ENCODE measurements at regions not wholly inside any gene's neighbourhood (a gene's known extent, or its start where the extent isn't known, plus 50 kb on each side); places are given as distances from the start of the nearest gene placed in this dataset.

- Histone ChIP-seq H4K20me1 (no peaks in the 10 kb centered on the region), H3K36me3 (no peaks in the 10 kb centered on the region)
- TF ChIP-seq Cebpa-rat (IDR thresholded peaks at IDR 0.05): no peak
These were observed 1456.5 kb downstream of the MRPL39 start for GRCh38 chr21:24150753-24151152.

DNA sequence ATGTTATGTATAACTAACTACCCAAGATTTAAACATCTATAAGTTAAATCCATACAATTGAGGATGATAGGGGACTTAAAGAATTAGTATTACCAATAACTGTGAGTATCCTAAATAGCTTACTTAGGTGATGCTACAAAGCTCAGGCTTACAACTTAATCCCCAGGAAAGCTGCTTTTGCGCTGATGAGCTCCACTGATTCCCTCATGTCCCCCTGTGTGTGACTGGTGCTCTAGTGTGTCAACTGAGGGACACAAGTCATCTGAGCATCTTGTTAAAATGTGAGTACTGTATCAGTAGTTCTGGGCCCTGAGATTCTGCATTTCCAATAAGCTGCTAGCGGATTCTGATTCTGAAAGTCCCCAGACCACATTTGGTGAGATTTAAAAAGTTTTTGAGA, 1458.8 kb downstream of the MRPL39 start:
- Histone ChIP-seq H3K36me3 (no peaks in the 10 kb centered on the region), H3K27me3 (no peaks in the 10 kb centered on the region), H3K4me3 (no peak overlapping the region), H3K4me1 (no peaks in the 10 kb centered on the region), H3K9ac (no peak overlapping the region), H3K9me3 (replicated peaks in 1 of 11) (no peaks in the 10 kb centered on the region), H3K4me2 (no peak overlapping the region), H4K20me1 (no peaks in the 10 kb centered on the region), H3K27ac (no peak overlapping the region)
- no peak for TF ChIP-seq Cebpa-rat (IDR thresholded peaks at IDR 0.05)

More at GRCh38 chr21:24150753-24151152, 1456.5 kb downstream of the MRPL39 start:
- Histone ChIP-seq H3K27ac (no peak overlapping the region), H3K4me2 (no peak overlapping the region), H3K4me1 (no peaks in the 10 kb centered on the region), H3K9ac (no peak overlapping the region), H3K27me3 (no peaks in the 10 kb centered on the region), H3K9me3 (replicated peaks in 1 of 11) (no peaks in the 10 kb centered on the region), H3K4me3 (no peak overlapping the region)

DNA sequence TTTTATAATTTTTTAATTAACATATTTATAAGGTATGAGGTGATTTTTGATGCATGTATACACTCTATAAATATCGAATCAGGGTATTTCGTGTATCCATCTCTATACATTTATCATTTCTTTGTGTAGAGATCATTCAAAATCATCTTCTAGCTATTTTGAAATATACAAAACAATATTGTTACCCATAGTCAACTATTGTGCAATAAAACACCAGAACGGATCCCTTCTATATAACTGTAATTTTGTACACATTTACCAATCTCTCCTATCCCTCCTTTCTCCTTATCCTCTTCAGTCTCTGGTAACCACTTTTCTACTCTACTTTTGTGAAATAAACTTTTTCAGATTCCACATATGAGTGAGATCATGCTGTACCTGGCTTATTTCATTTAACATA, 1459.6 kb downstream of the MRPL39 start:
- no peak overlapping the region for H3K4me3 ChIP-seq
- H3K27me3 ChIP-seq: no peaks in the 10 kb centered on the region
- no peaks in the 10 kb centered on the region for H3K4me1 ChIP-seq
- H3K9ac ChIP-seq: no peak overlapping the region
- no peaks in the 10 kb centered on the region for H4K20me1 ChIP-seq
- H3K4me2 ChIP-seq: no peak overlapping the region
- no peaks in the 10 kb centered on the region for H3K36me3 ChIP-seq
- no peak for TF ChIP-seq Cebpa-rat (IDR thresholded peaks at IDR 0.05)
- no peaks in the 10 kb centered on the region for H3K9me3 ChIP-seq (replicated peaks in 1 of 11)
- no peak overlapping the region for H3K27ac ChIP-seq

GRCh38 chr21:24131056-24131455, 1476.2 kb downstream of the MRPL39 start:
- H3K27ac ChIP-seq: no peak overlapping the region
- TF ChIP-seq Cebpa-rat (IDR thresholded peaks at IDR 0.05): no peak
- H3K9ac ChIP-seq: no peak overlapping the region
- H3K27me3 ChIP-seq: no peaks in the 10 kb centered on the region
- H4K20me1 ChIP-seq: no peaks in the 10 kb centered on the region
- H3K36me3 ChIP-seq: no peaks in the 10 kb centered on the region
- H3K4me2 ChIP-seq: no peak overlapping the region
- no peak overlapping the region for H3K4me3 ChIP-seq
- no peaks in the 10 kb centered on the region for H3K9me3 ChIP-seq (replicated peaks in 1 of 11)
- H3K4me1 ChIP-seq: no peaks in the 10 kb centered on the region

GRCh38 chr21:24127651-24128050, 1479.6 kb downstream of the MRPL39 start:
- H3K27me3 ChIP-seq: no peaks in the 10 kb centered on the region
- no peaks in the 10 kb centered on the region for H4K20me1 ChIP-seq
- no peaks in the 10 kb centered on the region for H3K9me3 ChIP-seq (replicated peaks in 1 of 11)
- no peaks in the 10 kb centered on the region for H3K36me3 ChIP-seq
- no peak overlapping the region for H3K9ac ChIP-seq
- H3K4me1 ChIP-seq: no peaks in the 10 kb centered on the region
- H3K4me3 ChIP-seq: no peak overlapping the region
- H3K4me2 ChIP-seq: no peak overlapping the region
- no peak overlapping the region for H3K27ac ChIP-seq
- TF ChIP-seq Cebpa-rat (IDR thresholded peaks at IDR 0.05): no peak

- no peaks in the 10 kb centered on the region for H3K9me3 ChIP-seq (replicated peaks in 1 of 11)
These were observed 1483.5 kb downstream of the MRPL39 start for GRCh38 chr21:24123785-24124184.

GRCh38 chr21:24118738-24119459, 1488.4 kb downstream of the MRPL39 start:
- Histone ChIP-seq H3K4me1 (no peaks in the 10 kb centered on the region), H4K20me1 (no peaks in the 10 kb centered on the region), H3K9ac (no peak overlapping the region), H3K4me2 (no peak overlapping the region), H3K36me3 (no peaks in the 10 kb centered on the region), H3K27me3 (no peaks in the 10 kb centered on the region), H3K9me3 (replicated peaks in 1 of 11) (no peaks in the 10 kb centered on the region), H3K4me3 (no peak overlapping the region), H3K27ac (no peak overlapping the region)
- no peak for TF ChIP-seq Cebpa-rat (IDR thresholded peaks at IDR 0.05)

More at GRCh38 chr21:24123785-24124184, 1483.5 kb downstream of the MRPL39 start:
- Histone ChIP-seq H3K4me3 (no peak overlapping the region), H3K4me1 (no peaks in the 10 kb centered on the region), H3K36me3 (no peaks in the 10 kb centered on the region), H3K27me3 (no peaks in the 10 kb centered on the region), H3K9ac (no peak overlapping the region), H3K27ac (no peak overlapping the region), H3K4me2 (no peak overlapping the region), H4K20me1 (no peaks in the 10 kb centered on the region)
- no peak for TF ChIP-seq Cebpa-rat (IDR thresholded peaks at IDR 0.05)

DNA sequence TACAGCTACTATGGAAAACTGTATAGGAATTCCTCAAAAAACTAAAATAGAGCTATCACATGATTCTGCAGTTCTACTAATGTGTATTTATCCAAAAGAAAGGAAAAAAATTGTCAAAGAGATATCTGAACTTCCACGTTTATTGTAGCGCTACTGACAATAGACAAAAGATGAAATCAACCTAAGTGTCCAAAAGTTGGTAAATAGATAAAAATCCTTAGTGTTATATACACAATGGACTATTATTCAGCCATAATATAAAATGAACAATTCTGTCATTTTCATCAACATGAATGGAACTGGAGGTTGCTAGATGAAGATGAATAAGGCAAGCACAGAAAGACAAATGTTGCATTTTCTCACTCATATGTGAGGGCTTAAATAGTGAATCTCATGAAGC, 1492.1 kb downstream of the MRPL39 start:
- Histone ChIP-seq H3K4me1 (peaks cover 0 to 5% (median 0%) of the 10 kb centered on the region in 10 experiments; a peak in 4 of 20 replicates), H3K9ac (no peak overlapping the region), H4K20me1 (no peaks in the 10 kb centered on the region), H3K27me3 (no peaks in the 10 kb centered on the region), H3K36me3 (no peaks in the 10 kb centered on the region), H3K9me3 (replicated peaks in 1 of 11) (no peaks in the 10 kb centered on the region), H3K27ac (no peak overlapping the region), H3K4me3 (no peak overlapping the region), H3K4me2 (no peak overlapping the region)
- TF ChIP-seq Cebpa-rat (IDR thresholded peaks at IDR 0.05): no peak

- Histone ChIP-seq H3K4me2 (no peak overlapping the region), H3K9me3 (replicated peaks in 1 of 11) (no peaks in the 10 kb centered on the region), H4K20me1 (no peaks in the 10 kb centered on the region), H3K4me3 (no peak overlapping the region), H3K27ac (no peak overlapping the region), H3K9ac (no peak overlapping the region), H3K36me3 (no peaks in the 10 kb centered on the region), H3K4me1 (peaks cover 0 to 5% (median 0%) of the 10 kb centered on the region in 10 experiments; a peak in 4 of 20 replicates), H3K27me3 (no peaks in the 10 kb centered on the region)
- no peak for TF ChIP-seq Cebpa-rat (IDR thresholded peaks at IDR 0.05)
These were observed 1495.3 kb downstream of the MRPL39 start for GRCh38 chr21:24112020-24112419.

DNA sequence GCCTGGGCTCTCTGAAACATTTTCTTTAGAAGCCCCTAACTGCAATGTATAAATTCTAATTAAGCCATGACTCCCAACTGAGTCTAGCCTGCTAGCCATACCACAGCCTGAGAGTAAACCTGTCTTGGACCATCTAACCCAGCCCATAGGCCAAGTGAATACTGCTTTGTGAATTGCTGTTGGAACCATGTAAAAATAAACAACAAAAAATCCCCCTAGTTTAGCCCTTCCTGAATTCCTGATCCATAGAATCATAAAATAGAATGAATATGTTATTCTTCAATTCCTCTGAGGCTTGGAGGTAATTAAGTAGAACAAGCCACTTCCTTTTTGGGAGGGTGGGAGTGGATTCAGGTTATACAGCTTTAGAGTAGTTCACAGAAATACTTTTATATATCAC, 1496.4 kb downstream of the MRPL39 start:
- Histone ChIP-seq H3K27me3 (no peaks in the 10 kb centered on the region), H3K4me3 (no peak overlapping the region), H3K9ac (no peak overlapping the region), H3K9me3 (replicated peaks in 1 of 11) (no peaks in the 10 kb centered on the region), H3K27ac (no peak overlapping the region), H3K4me1 (peaks cover 0 to 5% (median 0%) of the 10 kb centered on the region in 10 experiments; a peak in 4 of 20 replicates), H4K20me1 (no peaks in the 10 kb centered on the region), H3K4me2 (peak overlapping the region in 5 of 11 experiments; percentile 5 to 42 (median 12); a peak in 5 of 22 replicates), H3K36me3 (no peaks in the 10 kb centered on the region)
- TF ChIP-seq Cebpa-rat (IDR thresholded peaks at IDR 0.05): no peak

Data from BLaER1 treated with 17β-estradiol and CSF1 and Interleukin-3, amounts not matched to agents 10 nM and 100 nM (cell line).